ENCODE measurements at regions not wholly inside any gene's neighbourhood (a gene's known extent, or its start where the extent isn't known, plus 50 kb on each side); places are given as distances from the start of the nearest gene placed in this dataset.

GRCh38 chr3:152669560-152669959, 165.4 kb upstream of the P2RY1 start:
- TF ChIP-seq POLR2A (IDR thresholded peaks at IDR 0.05) = no peak
- TF ChIP-seq CTCF (IDR thresholded peaks at IDR 0.05) = no peak

All from testis (tissue), 2 donors.